ENCODE measurements at regions not wholly inside any gene's neighbourhood (a gene's known extent, or its start where the extent isn't known, plus 50 kb on each side); places are given as distances from the start of the nearest gene placed in this dataset.

DNA sequence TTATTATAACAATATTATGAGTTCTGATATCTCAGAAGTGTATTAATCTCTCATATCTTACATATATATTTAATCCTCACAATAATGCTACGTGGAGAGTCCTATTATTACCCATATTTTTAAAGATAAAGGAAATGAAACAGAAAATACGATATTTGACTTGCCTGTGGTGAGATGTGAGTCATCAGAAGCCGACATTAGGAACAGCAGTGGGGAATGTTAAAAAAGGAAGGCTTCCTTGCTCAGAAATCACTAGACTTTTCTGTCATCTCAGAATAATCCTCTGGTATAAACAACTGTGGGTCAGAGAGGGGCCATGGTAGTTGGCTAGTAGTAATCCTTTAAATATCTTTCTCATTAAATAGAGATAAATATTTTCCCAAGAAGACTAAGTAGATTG is 402.3 kb upstream of the PCDH15 start (continued):
- TF ChIP-seq, protein P1, sequence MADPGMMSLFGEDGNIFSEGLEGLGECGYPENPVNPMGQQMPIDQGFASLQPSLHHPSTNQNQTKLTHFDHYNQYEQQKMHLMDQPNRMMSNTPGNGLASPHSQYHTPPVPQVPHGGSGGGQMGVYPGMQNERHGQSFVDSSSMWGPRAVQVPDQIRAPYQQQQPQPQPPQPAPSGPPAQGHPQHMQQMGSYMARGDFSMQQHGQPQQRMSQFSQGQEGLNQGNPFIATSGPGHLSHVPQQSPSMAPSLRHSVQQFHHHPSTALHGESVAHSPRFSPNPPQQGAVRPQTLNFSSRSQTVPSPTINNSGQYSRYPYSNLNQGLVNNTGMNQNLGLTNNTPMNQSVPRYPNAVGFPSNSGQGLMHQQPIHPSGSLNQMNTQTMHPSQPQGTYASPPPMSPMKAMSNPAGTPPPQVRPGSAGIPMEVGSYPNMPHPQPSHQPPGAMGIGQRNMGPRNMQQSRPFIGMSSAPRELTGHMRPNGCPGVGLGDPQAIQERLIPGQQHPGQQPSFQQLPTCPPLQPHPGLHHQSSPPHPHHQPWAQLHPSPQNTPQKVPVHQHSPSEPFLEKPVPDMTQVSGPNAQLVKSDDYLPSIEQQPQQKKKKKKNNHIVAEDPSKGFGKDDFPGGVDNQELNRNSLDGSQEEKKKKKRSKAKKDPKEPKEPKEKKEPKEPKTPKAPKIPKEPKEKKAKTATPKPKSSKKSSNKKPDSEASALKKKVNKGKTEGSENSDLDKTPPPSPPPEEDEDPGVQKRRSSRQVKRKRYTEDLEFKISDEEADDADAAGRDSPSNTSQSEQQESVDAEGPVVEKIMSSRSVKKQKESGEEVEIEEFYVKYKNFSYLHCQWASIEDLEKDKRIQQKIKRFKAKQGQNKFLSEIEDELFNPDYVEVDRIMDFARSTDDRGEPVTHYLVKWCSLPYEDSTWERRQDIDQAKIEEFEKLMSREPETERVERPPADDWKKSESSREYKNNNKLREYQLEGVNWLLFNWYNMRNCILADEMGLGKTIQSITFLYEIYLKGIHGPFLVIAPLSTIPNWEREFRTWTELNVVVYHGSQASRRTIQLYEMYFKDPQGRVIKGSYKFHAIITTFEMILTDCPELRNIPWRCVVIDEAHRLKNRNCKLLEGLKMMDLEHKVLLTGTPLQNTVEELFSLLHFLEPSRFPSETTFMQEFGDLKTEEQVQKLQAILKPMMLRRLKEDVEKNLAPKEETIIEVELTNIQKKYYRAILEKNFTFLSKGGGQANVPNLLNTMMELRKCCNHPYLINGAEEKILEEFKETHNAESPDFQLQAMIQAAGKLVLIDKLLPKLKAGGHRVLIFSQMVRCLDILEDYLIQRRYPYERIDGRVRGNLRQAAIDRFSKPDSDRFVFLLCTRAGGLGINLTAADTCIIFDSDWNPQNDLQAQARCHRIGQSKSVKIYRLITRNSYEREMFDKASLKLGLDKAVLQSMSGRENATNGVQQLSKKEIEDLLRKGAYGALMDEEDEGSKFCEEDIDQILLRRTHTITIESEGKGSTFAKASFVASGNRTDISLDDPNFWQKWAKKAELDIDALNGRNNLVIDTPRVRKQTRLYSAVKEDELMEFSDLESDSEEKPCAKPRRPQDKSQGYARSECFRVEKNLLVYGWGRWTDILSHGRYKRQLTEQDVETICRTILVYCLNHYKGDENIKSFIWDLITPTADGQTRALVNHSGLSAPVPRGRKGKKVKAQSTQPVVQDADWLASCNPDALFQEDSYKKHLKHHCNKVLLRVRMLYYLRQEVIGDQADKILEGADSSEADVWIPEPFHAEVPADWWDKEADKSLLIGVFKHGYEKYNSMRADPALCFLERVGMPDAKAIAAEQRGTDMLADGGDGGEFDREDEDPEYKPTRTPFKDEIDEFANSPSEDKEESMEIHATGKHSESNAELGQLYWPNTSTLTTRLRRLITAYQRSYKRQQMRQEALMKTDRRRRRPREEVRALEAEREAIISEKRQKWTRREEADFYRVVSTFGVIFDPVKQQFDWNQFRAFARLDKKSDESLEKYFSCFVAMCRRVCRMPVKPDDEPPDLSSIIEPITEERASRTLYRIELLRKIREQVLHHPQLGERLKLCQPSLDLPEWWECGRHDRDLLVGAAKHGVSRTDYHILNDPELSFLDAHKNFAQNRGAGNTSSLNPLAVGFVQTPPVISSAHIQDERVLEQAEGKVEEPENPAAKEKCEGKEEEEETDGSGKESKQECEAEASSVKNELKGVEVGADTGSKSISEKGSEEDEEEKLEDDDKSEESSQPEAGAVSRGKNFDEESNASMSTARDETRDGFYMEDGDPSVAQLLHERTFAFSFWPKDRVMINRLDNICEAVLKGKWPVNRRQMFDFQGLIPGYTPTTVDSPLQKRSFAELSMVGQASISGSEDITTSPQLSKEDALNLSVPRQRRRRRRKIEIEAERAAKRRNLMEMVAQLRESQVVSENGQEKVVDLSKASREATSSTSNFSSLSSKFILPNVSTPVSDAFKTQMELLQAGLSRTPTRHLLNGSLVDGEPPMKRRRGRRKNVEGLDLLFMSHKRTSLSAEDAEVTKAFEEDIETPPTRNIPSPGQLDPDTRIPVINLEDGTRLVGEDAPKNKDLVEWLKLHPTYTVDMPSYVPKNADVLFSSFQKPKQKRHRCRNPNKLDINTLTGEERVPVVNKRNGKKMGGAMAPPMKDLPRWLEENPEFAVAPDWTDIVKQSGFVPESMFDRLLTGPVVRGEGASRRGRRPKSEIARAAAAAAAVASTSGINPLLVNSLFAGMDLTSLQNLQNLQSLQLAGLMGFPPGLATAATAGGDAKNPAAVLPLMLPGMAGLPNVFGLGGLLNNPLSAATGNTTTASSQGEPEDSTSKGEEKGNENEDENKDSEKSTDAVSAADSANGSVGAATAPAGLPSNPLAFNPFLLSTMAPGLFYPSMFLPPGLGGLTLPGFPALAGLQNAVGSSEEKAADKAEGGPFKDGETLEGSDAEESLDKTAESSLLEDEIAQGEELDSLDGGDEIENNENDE (IDR thresholded peaks at IDR 0.05; ENCODE audit: insufficient replicate concordance, low read length) = no peak

Data from H1 (cell line).